GM12892 (cell line): ENCODE measurements at regions not wholly inside any gene's neighbourhood (a gene's known extent, or its start where the extent isn't known, plus 50 kb on each side); places are given as distances from the start of the nearest gene placed in this dataset.
"Not testable (repeated sequence)": the region's sequence is repeated elsewhere in the genome, so short reads cannot be mapped to it uniquely, and the experiment has no call there.

ENCODE experiments used
- POLR2AphosphoS5 ChIP-seq: IDR thresholded peaks from 2 replicates; pipeline ENCODE4 v1.6.1; 2011; ENCODE audit warnings: low read depth, low read length, control low read depth
- TAF1 ChIP-seq: IDR thresholded peaks from 2 replicates; pipeline ENCODE4 v1.6.1; 2011; ENCODE audit warnings: low read depth, mild to moderate bottlenecking, control low read depth, low read length, borderline replicate concordance

DNA sequence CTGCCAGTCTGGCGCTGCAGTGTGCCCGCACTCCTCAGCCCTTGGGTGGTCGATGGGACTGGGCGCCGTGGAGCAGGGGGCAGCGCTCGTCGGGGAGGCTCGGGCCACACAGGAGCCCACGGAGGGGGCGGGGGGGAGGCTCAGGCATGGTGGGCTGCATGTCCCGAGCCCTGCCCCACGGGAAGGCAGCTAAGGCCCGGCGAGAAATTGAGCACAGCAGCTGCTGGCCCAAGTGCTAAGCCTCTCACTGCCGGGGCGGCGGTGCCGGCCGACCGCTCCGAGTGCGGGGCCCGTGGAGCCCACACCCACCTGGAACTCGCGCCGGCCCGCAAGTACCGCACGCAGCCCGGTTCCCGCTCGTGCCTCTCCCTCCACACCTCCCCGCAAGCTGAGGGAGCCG is 63.6 kb upstream of the CD28 start:
- TF ChIP-seq TAF1, POLR2AphosphoS5: not testable (repeated sequence)
